ENCODE measurements at regions not wholly inside any gene's neighbourhood (a gene's known extent, or its start where the extent isn't known, plus 50 kb on each side); places are given as distances from the start of the nearest gene placed in this dataset.

DNA sequence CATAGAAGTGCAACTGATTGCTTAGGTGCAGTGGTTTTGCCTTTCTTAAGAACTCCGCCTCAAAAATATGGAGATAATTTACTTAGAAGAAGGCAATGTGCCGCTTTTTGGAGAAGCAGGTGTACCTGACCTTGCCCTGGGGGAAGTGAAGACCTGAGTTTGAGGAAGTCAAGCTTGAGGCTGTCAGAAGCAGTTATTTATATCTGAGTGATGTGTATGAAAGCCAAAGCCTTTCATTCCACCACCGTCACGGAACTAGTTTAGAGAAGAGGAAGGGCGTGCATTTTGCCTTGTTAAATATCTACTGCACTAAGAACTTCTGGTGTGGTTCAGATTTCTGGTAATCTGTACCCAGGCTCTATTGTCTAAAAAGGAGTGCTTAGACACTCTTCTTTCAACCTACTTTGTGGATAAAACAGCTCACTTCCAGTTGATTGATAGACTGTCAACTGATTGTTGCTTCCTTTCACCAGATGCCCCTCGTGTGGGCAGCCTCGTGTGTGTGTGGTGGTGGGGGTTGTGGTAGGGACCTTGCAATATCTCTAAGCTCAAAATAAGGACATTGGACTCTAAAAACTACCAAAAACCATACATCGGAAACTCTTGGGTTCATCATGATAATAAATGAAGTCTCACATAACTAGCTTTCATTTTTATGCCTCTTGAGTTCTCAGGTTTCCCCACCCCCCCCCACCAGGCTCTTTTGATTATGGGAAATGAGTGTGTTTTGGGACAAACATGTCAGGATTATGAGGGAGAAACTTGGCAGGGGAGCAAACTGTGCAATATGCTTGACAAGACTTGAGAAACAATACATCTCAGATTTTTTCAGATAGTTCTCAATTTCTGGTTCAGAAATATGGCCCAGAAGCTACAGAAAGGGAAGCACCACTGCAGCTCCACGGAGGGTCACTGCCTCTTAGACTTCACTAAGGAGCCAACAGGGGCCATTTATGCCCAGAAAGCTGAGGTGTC lies 78.6 kb downstream of the ARF6 start:
- no peak for DNase-seq

DNA sequence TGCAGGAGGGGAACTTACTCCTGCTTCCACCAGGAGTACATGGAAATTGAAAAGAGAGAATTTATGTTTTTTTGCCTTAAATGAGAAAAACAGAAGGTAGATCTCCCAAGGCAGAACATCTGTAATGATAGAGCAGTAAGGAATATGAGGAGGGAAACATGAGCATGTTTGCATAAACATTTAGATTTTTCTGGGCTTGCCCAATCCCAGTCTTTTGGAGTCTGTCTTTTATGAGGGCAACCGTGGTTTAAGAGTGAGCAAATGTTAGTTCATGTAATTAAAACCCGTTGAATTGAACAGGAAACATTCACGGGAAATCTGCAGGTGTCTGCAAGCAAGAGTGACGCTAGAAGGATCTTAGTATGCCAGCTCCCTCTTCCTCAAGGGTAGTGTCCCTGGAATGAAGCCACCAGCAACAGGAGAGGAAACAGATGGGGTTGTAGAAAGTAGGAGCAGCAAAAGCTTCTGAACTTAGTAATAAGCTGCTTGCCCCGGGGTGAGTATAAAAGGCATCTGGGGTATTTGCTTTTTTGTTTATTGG lies 79.3 kb downstream of the ARF6 start:
- peak; percentile 46 for DNase-seq

DNA sequence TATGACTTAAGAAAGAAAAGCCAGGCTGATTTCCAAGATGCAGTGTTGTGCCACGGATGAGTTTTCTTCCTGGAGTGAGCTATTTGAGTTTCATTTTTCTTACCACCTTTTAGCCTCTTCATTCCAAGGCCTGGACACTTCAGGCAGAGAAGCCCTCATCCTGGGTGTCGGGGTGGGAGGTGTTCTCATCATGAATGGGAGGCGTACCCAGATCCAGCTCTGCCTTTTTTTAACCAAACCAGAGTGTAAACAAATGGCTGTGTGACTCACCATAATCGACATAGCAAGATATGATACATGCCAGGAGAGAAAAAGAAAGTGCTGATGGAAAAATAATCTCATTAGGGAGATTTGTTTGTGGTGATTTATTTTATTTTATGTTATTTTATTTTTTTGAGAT lies 79.9 kb downstream of the ARF6 start:
- DNase-seq = no peak

DNA sequence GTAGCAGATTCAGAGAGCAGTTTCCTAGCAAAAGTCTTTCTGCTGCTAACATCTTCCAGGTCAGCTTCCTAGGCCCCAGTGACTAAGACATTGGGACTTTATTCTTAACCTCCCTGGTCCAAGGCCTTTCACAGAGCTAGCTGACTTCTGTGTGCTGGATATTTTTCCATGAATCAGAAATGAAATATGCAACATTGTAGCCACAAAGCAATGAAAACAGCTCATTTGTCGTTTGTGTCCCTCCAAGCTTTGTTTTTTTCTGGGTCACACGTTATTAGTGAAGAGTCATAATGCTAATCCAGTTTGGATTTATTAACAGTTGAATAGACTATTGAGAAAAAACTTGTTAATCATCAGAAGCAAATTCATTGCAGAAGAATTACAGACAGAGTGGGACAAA lies 82.4 kb downstream of the ARF6 start:
- no peak for DNase-seq

DNA sequence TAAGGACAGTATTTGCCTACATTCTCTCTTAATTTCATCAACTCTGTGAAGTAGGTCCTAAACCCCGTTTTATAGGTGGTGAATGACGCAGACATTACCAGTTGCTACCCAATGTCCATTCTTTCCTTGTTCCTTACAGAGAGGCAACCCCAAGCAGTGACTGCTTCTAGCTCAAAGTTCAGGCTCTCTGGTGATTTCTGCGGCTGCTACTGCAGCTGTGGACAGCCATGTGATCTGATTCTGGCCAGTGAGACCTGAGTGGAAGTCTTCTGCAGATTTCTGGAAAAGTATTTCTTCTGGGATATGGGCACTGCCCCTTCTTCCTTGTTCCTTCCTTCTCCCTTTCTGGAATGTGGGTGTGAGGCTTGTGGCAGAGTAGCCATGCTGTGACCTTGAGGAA lies 82.9 kb downstream of the ARF6 start:
- DNase-seq = no peak

DNA sequence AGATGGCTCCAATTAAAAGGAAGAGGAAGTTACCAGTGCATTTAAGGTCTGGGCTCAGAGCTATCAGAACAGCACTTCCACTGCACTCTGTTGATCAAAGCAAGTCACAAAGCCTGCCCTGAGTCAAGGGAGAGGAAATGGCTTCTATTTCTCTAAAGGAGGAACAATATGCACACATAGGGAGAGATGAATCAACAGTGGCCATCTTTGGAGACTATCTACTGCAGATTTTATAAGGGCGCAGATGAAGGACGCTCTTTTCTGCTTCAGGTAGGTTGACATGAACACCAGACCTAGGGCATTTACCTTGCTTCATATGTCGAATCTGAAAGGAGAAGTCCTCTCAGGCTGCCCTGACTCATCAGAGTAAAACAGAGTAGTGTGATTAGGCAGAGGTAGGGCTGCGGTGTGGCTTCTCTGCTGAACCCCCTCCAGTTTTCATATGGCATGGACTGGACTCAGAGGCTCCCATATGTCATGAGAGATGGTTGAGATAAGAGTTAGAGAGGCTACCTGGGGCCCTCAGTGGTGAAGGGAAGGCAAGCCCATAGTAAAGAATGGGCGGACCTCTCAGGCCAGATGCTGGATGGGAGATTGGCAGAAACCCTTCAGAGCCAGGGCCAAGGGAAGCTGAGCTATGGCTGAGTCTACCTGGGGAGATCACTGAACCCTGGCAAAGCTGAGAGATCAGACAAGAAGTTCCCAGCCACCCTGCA lies 84.4 kb downstream of the ARF6 start:
- no peak for DNase-seq

DNA sequence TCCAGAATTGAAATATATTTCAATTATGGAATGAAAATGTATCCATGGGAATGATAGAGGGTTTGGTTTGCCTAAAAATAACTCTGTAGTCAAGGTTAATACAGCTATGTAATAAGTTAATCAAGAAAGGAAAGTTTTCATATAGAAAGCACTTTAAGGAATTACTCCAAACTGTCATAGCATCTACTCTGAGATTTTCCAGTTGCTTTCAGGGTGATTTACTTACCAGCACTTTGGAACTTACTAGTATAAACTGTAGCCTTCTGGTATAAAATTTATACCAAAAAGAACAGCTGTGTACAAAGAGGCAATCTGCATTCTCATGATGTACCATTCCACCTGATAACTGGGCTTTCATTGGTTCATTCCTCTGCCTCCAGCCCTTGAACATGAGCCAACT lies 87.1 kb downstream of the ARF6 start:
- no peak for DNase-seq

DNA sequence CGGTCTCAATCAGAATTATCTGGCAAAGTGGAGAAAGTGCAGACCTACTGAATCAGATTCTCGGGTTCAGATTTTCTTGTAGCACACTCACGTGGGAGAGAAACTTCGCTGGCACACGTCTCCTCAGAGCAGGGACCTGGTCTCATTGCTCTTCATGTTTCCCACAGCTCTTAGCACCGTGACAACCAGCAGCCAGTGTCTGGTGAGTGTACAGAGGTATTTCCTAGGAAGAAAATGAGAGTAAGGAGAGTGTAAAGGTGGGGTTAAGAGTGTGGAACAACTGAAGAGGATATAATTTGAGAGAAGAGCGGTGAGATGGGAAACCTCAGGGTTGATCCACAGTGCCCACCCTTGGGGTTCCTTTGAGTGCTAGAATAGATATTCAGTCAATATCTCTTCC lies 89.2 kb downstream of the ARF6 start:
- DNase-seq = no peak

DNA sequence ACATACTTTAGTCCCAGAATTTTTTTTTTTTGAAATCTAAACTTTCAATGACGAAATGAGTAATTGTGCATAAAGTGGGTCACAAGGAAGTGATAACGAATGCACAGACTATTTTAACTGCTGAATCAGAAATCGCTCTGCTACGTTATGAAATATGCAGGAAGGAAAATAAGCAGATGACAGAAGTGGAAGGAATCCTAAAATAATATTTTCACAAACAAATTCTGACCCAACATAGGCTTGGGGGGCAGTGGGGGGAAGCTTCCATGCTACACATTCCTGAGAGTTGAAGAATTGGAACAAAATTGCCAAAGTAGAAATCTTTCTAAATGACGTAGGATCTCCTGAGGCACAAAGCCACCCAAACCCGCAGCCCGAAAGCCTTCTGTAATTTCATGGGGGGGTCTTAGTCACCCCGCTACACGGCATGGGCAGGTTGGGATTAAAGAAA lies 89.6 kb downstream of the ARF6 start:
- DNase-seq = peak; percentile 42

DNA sequence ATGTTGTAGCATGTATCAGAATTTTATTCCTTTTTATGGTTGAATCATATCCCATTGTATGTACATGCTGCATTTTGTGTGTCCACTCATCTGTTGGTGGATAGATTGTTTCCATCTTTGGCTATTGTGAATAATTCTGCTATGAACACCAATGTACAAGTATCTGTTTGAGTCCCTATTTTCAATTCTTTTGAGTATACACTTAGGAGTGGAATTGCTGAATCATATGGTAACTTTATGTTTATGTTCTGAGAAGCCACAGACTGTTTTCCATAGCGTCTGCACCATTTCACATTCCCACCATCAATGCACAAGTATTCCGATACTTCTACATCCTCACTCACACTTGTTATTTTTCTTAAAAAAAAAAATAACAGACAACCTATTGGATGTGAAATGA lies 91.5 kb downstream of the ARF6 start:
- DNase-seq = no peak

DNA sequence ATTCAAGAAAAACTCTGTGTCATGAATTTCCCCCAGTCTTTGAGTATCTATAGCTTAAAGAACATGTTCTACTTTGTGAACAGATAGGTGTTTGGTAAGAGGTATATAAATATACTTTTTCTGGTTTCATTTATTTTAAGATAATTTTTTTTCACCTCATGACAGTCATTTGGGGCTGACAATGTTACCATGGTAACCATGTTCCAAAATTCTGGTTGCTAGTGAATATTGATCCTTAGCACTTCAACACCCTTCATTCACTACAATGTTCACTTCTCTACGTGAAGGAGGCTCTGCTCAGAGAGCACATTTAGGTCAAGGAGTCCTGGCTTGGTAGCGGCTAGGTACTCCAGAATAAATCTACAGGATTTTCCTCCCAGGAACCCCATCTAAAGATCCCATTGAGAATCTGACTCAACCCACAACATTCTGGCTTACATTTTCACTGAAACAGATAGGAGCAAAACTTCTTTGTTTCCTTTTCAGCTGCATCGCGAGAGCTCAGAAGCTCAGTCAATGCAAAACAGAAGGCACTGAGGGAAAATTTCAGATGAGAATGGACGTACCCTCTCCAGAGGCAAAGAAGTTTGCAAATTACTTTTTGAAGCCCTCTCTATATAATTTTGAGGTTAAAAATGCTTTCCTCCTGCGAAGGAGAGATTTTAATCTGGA lies 93.6 kb downstream of the ARF6 start:
- DNase-seq = no peak

DNA sequence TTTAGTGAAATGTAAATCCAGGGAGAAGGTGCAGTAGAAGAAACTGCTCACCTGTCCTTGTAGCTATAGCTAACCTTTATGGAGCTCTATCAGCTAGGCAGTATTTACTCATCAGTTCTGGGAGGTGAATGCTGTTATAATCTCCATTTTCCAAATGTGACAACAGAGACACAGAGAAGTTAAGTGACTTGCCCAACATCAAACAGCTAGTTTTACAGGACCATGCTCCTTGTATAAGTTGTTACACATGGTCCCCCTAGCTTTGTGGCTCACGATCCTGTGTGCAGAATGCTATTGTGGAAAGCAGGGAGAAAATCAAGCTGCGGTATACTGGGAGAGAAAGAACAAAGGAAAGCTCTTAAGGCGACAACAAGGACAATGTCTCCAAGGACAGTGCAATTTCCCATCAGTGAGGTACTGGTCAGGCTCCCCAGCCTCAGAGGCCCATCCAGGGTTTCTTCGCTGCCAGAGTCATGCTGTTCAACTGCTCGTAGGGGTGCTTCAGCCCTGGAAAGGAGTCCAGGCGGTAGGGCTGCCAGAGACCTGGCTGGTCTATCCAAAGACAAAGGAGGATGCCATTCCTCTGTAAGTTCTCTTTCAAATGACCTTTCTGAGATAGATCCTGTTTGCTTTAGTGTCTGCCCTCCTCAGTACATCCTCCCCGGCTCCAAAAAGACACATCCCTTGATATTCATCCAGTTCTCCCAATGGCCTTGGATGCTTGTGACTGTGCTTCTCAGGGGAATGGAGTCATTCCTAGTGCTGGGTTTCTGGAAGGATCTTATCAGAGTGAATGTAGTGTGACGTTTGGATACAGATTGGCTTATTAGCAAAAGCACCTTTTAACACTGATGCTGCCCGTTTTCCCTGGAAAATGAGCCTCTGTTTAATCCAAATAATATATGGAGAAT lies 95.5 kb downstream of the ARF6 start:
- DNase-seq = no peak

DNA sequence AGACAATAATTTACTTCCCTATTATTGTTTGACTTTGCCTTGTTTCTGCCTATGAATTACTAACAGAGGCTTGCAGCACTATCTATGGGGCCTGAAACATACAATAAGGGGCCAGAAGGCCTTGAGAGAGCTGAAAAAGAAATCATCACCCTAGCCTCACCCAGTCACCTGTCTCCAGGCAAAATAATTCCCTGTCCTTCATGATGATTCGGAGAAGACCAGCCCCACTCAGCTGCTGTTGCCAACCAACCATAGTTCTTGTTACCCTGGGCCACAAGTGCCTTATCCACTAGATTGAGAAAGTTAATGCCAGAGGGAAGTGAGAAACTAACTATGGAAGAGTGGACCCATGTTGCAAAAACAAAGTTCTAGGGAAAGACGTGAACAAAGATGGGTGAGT lies 97.1 kb downstream of the ARF6 start:
- DNase-seq = no peak

DNA sequence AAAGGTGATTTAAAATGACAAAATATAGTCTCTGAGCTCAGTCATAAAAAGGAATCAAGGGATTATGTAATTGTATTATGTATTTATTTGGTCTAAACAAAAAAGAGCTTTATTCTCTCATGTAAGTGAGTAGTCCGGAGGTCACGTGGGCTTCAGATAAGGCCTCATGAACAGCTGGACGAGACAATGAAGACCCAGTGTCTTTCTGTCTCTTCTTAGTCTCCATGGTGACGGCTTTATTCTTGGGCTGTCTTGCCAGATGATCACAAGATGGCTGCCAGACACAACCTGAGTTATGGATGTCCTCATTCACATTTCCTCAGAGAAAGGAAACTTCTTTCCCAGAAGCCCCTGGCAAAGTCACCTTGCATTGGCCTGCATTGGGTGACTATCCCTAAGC lies 98.6 kb downstream of the ARF6 start:
- DNase-seq = no peak

DNA sequence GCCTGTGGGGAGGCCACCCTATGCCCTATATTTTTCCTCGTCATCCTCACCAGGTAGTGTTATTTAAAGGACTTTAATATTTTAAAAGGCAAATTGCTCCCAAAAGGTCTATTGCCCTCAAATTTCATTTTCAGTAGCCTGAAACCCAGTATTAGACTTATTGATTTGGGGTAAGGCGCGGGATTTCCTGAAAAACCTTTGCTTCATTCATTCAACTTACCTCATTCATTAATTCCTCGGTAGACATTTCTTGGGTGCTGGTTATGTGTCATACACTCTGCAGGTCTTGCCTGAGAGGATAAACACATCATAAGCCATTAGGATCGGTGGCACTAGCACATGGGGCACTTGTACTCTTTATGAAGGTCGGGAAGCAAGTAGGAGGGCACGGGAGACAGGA lies 99.2 kb downstream of the ARF6 start:
- DNase-seq = no peak

DNA sequence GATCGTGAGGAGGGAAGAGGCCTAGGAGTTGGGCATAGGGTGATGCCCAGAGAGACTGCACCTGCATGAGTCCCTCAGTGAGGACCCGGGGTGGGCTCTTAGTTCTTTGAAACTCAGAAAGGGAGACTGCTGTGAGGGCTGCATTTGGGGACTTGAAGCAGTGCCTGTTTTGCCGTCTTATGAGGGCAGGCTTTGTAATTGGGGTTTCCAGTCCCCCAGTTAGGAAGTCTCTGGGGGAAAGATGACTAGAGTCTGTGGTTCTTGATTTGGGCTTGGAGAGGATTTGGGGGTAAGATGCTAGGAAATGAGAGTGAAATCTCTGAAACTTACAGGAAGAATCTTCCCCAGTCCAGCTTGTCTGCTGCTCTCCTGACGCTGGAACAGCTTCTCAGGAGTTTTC lies 99.6 kb downstream of the ARF6 start:
- no peak for DNase-seq

DNA sequence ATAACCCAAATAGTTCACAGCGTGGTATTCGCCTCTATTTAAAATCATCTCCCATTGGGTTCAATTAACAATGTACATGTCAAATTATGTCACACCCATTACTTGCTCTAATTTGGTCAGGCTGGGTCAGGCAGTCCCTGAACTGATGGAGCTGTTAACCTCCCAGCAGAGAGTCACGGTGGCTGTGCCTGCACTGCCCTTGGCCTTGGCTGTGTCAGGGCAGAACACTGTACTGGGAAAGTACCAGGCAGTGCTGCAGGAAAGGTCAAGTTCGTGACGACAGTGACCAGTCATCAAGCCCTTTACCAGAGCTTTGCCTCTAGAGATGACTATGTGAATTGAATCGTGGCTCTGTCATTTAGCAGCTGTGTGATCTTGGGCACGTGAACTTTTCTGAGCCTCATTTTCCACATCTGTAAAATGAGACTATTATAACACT lies 100.0 kb downstream of the ARF6 start:
- DNase-seq = no peak

DNA sequence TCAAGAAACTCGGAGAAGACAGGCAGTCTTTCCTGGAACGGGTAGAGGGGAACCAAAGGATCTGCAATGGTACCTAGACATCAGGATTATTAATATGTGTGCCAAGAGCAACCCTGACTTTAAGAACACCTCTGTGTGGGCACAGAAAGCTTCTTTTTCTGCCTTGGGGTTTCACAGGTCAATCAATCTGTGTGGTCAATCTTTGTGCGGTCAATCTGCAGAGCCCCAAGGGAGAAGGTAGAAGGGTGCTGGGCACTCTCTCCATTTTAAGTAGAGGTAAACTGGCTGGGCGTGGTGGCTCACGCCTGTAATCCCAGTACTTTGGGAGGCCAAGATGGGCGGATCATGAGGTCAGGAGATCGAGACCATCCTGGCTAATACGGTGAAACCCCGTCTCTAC lies 100.7 kb downstream of the ARF6 start:
- no peak for DNase-seq

DNA sequence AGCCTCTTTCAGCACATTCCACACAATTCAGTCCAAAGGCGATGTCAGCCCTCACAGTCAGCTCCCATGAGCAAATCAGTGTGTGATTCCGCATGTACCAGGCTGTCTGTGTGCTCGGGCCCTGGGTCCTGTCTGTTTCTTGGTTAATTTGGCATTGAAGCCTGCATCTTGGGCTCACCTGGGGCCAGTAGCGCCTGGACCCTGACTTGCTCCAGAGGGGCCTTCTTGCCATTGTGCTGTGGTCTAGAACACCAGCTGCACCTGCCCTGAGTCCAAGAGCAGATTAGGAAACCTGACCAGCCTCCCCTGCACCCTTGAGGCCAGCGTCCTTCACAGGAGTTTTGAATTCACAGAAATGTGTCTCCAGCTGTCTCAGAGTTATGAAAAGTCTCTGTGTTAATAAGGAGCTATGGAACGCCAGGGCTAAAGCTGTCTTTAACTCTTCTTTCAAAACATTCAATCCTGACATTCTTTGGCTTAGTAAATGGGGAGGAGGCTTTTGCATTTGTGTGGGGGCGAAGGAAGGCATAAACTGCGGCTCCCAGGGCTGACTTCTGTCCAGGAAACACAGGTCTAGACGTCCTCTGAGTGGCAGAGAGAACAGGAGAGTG lies 102.2 kb downstream of the ARF6 start:
- DNase-seq = no peak

DNA sequence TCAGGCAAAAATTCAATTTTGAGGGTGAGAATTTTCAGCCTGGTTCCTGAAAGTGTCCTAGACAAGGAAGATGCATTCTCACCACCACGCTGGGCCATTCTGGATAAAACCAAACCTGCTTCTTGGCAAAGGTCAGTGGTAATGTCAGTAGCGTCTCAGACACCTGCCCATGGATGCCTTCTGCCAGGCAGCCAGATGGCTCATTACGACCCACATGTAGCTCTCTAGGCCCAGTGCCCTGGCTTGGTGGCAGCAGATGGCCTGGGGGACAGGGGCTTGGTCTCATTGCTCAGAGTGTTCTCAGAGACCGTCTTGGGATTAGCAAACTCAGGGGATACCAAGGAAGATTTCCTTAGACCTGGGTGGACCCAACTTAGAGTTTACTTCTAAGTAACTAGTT lies 105.1 kb downstream of the ARF6 start:
- DNase-seq = no peak

DNA sequence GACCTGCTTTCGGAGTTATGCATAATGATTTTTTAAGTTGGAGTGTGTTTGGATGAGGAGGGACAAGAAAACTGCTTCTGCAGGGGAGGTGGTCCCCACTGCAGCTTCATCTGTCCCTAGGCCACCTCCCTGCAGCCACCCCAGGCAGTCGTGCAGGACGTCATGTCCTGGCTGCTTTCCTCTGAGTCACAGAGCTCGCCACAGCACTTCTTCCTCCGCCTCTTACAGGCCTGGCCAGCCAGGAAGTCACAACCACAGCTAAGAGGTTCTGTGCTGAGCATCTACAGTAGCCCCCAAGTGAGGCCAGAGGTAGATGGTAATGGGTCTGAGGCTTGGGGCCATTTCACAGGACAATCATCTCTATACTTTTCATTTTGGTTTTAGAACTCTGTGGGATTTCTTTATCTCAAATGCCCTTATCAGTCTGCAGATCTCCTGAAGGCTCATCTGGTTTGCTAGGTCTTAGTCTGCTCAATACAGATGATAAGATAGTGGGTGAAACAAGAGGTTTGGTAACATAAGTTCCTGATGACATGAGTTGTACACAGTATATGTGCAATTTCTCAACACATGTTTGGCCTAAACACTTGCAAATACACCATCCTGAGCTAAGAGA lies 106.4 kb downstream of the ARF6 start:
- peak; percentile 87 for DNase-seq

Data from femur (tissue), 1 donor.